Fibroblast of lung (primary cell): ENCODE measurements at regions not wholly inside any gene's neighbourhood (a gene's known extent, or its start where the extent isn't known, plus 50 kb on each side); places are given as distances from the start of the nearest gene placed in this dataset.

Experiments used
- EZH2 ChIP-seq: IDR thresholded peaks from 2 replicates; pipeline ENCODE4 v1.5.1; 2012; ENCODE audit warnings: low read length, control low read depth, mild to moderate bottlenecking; ENCODE audit errors: missing control alignments
- TF ChIP-seq, protein P1 (sequence below), 2 donors: IDR thresholded peaks in 1 of 2; conservative IDR thresholded peaks in 1 of 2; 1 replicate in 1 of 2; 2 replicates in 1 of 2; pipeline ENCODE4 v1.5.1; 2011 to 2012; ENCODE audit warnings: low read length in 2 of 2, control low read depth in 1 of 2, inconsistent platforms in 1 of 2, low read depth in 1 of 2, mild to moderate bottlenecking in 1 of 2

- TF ChIP-seq, protein P1, sequence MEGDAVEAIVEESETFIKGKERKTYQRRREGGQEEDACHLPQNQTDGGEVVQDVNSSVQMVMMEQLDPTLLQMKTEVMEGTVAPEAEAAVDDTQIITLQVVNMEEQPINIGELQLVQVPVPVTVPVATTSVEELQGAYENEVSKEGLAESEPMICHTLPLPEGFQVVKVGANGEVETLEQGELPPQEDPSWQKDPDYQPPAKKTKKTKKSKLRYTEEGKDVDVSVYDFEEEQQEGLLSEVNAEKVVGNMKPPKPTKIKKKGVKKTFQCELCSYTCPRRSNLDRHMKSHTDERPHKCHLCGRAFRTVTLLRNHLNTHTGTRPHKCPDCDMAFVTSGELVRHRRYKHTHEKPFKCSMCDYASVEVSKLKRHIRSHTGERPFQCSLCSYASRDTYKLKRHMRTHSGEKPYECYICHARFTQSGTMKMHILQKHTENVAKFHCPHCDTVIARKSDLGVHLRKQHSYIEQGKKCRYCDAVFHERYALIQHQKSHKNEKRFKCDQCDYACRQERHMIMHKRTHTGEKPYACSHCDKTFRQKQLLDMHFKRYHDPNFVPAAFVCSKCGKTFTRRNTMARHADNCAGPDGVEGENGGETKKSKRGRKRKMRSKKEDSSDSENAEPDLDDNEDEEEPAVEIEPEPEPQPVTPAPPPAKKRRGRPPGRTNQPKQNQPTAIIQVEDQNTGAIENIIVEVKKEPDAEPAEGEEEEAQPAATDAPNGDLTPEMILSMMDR (conservative IDR thresholded peaks at IDR 0.05 in 1 of 2, IDR thresholded peaks at IDR 0.05 in 1 of 2; ENCODE audit: low read depth in 1 of 2, low read length in 2 of 2): no peak
- no peak for TF ChIP-seq EZH2
Observed at GRCh38 chr1:162964901-162965300, 103.9 kb upstream of the CCDC190 start.
